Activated naive CD4-positive, alpha-beta T cell treated with anti-CD3 and anti-CD28 coated beads, Interleukin-2, amount 50 U/mL, for 24 hours (primary cell): ENCODE measurements at regions not wholly inside any gene's neighbourhood (a gene's known extent, or its start where the extent isn't known, plus 50 kb on each side); places are given as distances from the start of the nearest gene placed in this dataset.

Source experiments
- H3K27ac Mint-ChIP-seq: one replicate; pipeline ENCODE4 v1.8.0; 2021; ENCODE audit warnings: mild to moderate bottlenecking, mixed read lengths
- H3K27me3 Mint-ChIP-seq: one replicate; pipeline ENCODE4 v1.8.0; 2021; ENCODE audit warnings: mixed read lengths
- H3K36me3 Mint-ChIP-seq: one replicate; pipeline ENCODE4 v1.8.0; 2021; ENCODE audit warnings: mixed read lengths
- H3K4me1 Mint-ChIP-seq: one replicate; pipeline ENCODE4 v1.8.0; 2021; ENCODE audit warnings: mixed read lengths
- H3K4me3 Mint-ChIP-seq: one replicate; pipeline ENCODE4 v1.8.0; 2021; ENCODE audit warnings: mild to moderate bottlenecking, mixed read lengths
- H3K9me3 Mint-ChIP-seq: one replicate; pipeline ENCODE4 v1.8.0; 2021; ENCODE audit warnings: mixed read lengths

GRCh38 chr4:180665481-180665880 is 1577.7 kb upstream of the TENM3 start:
- Mint-ChIP-seq H3K27me3 (no peaks in the 10 kb centered on the region), H3K9me3 (no peaks in the 10 kb centered on the region), H3K4me3 (no peak overlapping the region), H3K27ac (no peak overlapping the region), H3K36me3 (no peaks in the 10 kb centered on the region), H3K4me1 (no peaks in the 10 kb centered on the region)

GRCh38 chr4:180665994-180666824 is 1577.0 kb upstream of the TENM3 start:
- no peaks in the 10 kb centered on the region for H3K4me1 Mint-ChIP-seq
- H3K36me3 Mint-ChIP-seq: no peaks in the 10 kb centered on the region
- no peaks in the 10 kb centered on the region for H3K9me3 Mint-ChIP-seq
- H3K4me3 Mint-ChIP-seq: no peak overlapping the region
- H3K27ac Mint-ChIP-seq: no peak overlapping the region
- H3K27me3 Mint-ChIP-seq: no peaks in the 10 kb centered on the region

DNA sequence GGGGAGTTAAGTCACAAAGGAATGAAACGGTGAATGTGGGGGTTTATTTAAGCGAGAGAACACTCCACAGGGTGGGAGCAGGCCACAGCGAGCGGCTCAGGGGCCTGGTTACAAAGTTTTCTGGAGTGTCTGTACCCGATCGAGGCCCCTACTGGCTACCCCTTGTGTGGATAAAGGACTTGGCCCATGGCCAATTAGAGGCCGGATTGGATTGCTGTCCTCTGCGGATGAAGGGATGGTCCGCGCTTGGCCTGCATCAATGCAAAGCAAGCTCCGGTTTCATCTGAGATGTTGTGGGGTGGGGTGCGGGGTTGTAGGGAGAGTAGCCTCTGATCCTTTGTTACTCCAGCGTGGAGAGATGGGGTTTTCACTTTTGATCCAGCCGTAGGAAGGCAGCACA is 1574.5 kb upstream of the TENM3 start:
- no peak overlapping the region for H3K4me3 Mint-ChIP-seq
- no peak overlapping the region for H3K27ac Mint-ChIP-seq
- no peaks in the 10 kb centered on the region for H3K27me3 Mint-ChIP-seq
- no peaks in the 10 kb centered on the region for H3K9me3 Mint-ChIP-seq
- H3K36me3 Mint-ChIP-seq: no peaks in the 10 kb centered on the region
- H3K4me1 Mint-ChIP-seq: no peaks in the 10 kb centered on the region

- Mint-ChIP-seq H3K4me3 (no peak overlapping the region), H3K27me3 (no peaks in the 10 kb centered on the region), H3K36me3 (no peaks in the 10 kb centered on the region), H3K9me3 (no peaks in the 10 kb centered on the region), H3K27ac (no peak overlapping the region), H3K4me1 (no peaks in the 10 kb centered on the region)
Observed at GRCh38 chr4:180669680-180670079, 1573.5 kb upstream of the TENM3 start.

DNA sequence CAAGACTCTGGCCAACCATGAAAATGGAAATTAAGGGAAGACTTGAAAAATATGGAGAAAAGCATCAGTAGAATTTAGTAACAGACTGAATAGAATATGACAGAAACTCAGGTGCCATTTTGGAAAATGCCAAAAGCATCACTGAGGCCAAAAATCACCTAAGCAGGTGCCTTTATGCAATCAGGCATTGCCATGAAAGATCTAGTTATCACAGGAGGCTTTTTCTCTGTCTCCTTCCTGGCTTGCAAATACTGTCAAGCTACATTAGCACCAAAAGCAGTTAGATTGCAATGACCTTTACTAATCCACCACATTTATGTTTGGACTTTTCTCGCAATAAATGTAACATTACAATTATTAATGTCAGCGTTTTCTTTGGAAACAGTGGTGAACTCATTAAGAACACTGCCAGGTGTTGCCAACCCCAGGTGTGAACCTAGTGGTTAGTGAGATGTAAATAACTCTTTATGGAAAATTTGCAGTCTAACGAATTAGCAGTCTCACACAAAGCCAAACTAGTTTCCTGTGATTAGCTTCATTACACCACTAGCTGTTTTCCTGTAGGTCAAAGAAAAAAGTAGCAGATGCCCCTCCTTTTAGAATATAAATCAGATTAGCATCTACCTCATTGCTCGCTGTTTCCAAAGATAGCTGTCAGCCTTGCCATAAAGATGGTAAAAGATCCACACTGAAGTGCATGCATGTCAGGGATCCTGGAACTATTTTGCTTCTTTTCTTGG is 1568.4 kb upstream of the TENM3 start:
- Mint-ChIP-seq H3K4me1 (no peaks in the 10 kb centered on the region), H3K36me3 (no peaks in the 10 kb centered on the region), H3K27ac (no peak overlapping the region), H3K27me3 (no peaks in the 10 kb centered on the region), H3K4me3 (no peak overlapping the region), H3K9me3 (no peaks in the 10 kb centered on the region)

GRCh38 chr4:180675359-180675650 is 1567.9 kb upstream of the TENM3 start:
- Mint-ChIP-seq H3K4me1 (no peaks in the 10 kb centered on the region), H3K9me3 (no peaks in the 10 kb centered on the region), H3K27ac (no peak overlapping the region), H3K36me3 (no peaks in the 10 kb centered on the region), H3K4me3 (no peak overlapping the region), H3K27me3 (no peaks in the 10 kb centered on the region)

GRCh38 chr4:180680305-180680704 is 1562.9 kb upstream of the TENM3 start:
- H3K4me3 Mint-ChIP-seq: no peak overlapping the region
- H3K27ac Mint-ChIP-seq: no peak overlapping the region
- no peaks in the 10 kb centered on the region for H3K36me3 Mint-ChIP-seq
- no peaks in the 10 kb centered on the region for H3K27me3 Mint-ChIP-seq
- H3K9me3 Mint-ChIP-seq: peaks cover 5% of the 10 kb centered on the region
- no peaks in the 10 kb centered on the region for H3K4me1 Mint-ChIP-seq

GRCh38 chr4:180682776-180683175 is 1560.4 kb upstream of the TENM3 start:
- no peak overlapping the region for H3K4me3 Mint-ChIP-seq

GRCh38 chr4:180683186-180683585 is 1560.0 kb upstream of the TENM3 start:
- Mint-ChIP-seq H3K4me3 (no peak overlapping the region), H3K4me1 (no peaks in the 10 kb centered on the region), H3K9me3 (peaks cover 9% of the 10 kb centered on the region), H3K36me3 (no peaks in the 10 kb centered on the region), H3K27me3 (no peaks in the 10 kb centered on the region), H3K27ac (no peak overlapping the region)

More at GRCh38 chr4:180682776-180683175, 1560.4 kb upstream of the TENM3 start:
- Mint-ChIP-seq H3K4me1 (no peaks in the 10 kb centered on the region), H3K27ac (no peak overlapping the region), H3K9me3 (peaks cover 9% of the 10 kb centered on the region), H3K27me3 (no peaks in the 10 kb centered on the region), H3K36me3 (no peaks in the 10 kb centered on the region)

DNA sequence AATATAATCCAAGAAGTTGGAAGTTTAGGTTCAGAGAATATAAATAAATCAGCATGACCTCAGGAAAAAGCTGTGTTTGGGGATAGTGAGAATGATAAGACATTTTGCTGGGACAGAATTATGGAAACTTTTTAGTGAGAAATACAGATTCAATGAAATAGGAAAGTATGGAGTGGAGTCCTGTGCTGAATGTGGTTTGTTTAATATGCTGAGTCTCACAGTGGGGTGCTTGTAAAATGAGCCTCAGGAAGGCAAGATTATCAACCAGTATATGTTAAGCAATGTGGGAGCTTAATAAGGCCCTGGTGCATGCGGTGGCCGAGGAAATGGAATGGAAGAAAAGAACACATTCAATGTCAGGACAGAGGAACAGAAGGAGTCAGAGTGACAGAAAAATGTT is 1554.7 kb upstream of the TENM3 start:
- peaks cover 9% of the 10 kb centered on the region for H3K9me3 Mint-ChIP-seq

GRCh38 chr4:180694875-180695274 is 1548.3 kb upstream of the TENM3 start:
- Mint-ChIP-seq H3K36me3 (no peaks in the 10 kb centered on the region), H3K4me3 (no peak overlapping the region), H3K9me3 (no peaks in the 10 kb centered on the region), H3K4me1 (no peaks in the 10 kb centered on the region), H3K27ac (no peak overlapping the region), H3K27me3 (no peaks in the 10 kb centered on the region)

More for the DNA sequence above, 1554.7 kb upstream of the TENM3 start:
- Mint-ChIP-seq H3K27me3 (no peaks in the 10 kb centered on the region), H3K4me1 (no peaks in the 10 kb centered on the region), H3K27ac (no peak overlapping the region), H3K4me3 (no peak overlapping the region), H3K36me3 (no peaks in the 10 kb centered on the region)

- Mint-ChIP-seq H3K27me3 (no peaks in the 10 kb centered on the region), H3K4me3 (no peak overlapping the region), H3K27ac (no peak overlapping the region), H3K9me3 (no peaks in the 10 kb centered on the region), H3K4me1 (no peaks in the 10 kb centered on the region), H3K36me3 (no peaks in the 10 kb centered on the region)
Observed at GRCh38 chr4:180695851-180696250, 1547.4 kb upstream of the TENM3 start.

- Mint-ChIP-seq H3K36me3 (no peaks in the 10 kb centered on the region), H3K27ac (no peak overlapping the region), H3K4me3 (no peak overlapping the region), H3K27me3 (no peaks in the 10 kb centered on the region), H3K4me1 (no peaks in the 10 kb centered on the region), H3K9me3 (no peaks in the 10 kb centered on the region)
Observed at GRCh38 chr4:180696460-180697092, 1546.6 kb upstream of the TENM3 start.

DNA sequence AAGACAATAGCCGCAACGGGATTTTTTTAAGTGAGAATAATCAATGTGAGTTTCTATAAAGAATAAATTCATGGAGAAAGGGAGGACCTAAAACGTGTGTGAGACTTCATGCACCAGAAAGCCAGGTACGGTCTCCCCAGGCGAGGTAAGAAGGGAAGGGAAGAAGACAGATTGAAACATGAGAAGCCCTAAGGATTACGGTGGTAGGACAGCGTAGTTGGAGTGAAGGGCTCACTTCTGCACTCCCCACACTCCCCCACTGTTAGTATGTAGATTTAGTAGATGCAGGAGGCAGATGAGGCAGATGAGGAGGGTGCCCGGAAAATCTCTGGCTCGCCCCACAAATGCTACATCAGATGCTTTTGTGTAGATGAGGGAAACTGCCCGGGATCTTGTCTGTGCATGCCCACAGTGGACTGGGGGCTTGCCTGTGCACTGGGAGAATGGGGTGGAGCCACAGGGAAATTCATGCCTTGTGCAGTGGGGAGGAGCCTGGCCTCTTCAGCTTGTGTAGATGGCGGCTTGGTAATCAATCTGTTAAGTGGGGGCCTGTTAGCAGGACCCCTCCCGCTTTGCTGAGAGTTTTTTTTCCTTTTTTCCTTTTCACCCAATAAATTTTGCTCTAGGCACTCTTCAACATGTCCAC is 1544.5 kb upstream of the TENM3 start:
- Mint-ChIP-seq H3K4me1 (no peaks in the 10 kb centered on the region), H3K9me3 (no peaks in the 10 kb centered on the region)

GRCh38 chr4:180706766-180707165 is 1536.4 kb upstream of the TENM3 start:
- peaks cover 10% of the 10 kb centered on the region for H3K9me3 Mint-ChIP-seq
- no peak overlapping the region for H3K27ac Mint-ChIP-seq
- H3K4me1 Mint-ChIP-seq: no peaks in the 10 kb centered on the region
- H3K27me3 Mint-ChIP-seq: no peaks in the 10 kb centered on the region
- no peaks in the 10 kb centered on the region for H3K36me3 Mint-ChIP-seq
- no peak overlapping the region for H3K4me3 Mint-ChIP-seq

More for the DNA sequence above, 1544.5 kb upstream of the TENM3 start:
- H3K4me3 Mint-ChIP-seq: no peak overlapping the region
- H3K27ac Mint-ChIP-seq: no peak overlapping the region
- no peaks in the 10 kb centered on the region for H3K27me3 Mint-ChIP-seq
- H3K36me3 Mint-ChIP-seq: no peaks in the 10 kb centered on the region
